Aorta (tissue), 5 donors: ENCODE measurements at regions not wholly inside any gene's neighbourhood (a gene's known extent, or its start where the extent isn't known, plus 50 kb on each side); places are given as distances from the start of the nearest gene placed in this dataset.

ENCODE experiments used
- ATAC-seq: fragments of 200-7000 bp; cut with Tn5 transposase; one replicate; pipeline ENCODE4 v1.9.1; 2022; ENCODE audit warnings: moderate library complexity; ENCODE audit not compliant: low FRiP score
- DNase-seq, 2 donors: peaks; one replicate each; pipeline ENCODE4 v3.0.0-alpha.2; 2020
- H3K27ac ChIP-seq, 2 donors: one replicate each; pipeline ENCODE4 v1.5.1; 2013; ENCODE audit warnings: low read length in 2 of 2, mild to moderate bottlenecking in 2 of 2, moderate library complexity in 2 of 2, control low read depth in 1 of 2, inconsistent platforms in 1 of 2, low read depth in 1 of 2
- H3K27me3 ChIP-seq, 2 donors: one replicate each; pipeline ENCODE4 v1.6.1; 2013; ENCODE audit warnings: control low read depth in 1 of 2, low read length in 1 of 2, mild to moderate bottlenecking in 1 of 2, moderate library complexity in 1 of 2; ENCODE audit not compliant: insufficient read depth in 2 of 2, control insufficient read depth in 1 of 2
- H3K36me3 ChIP-seq, 2 donors: one replicate each; pipeline ENCODE4 v1.6.1; 2013; ENCODE audit warnings: control low read depth in 1 of 2, low read length in 1 of 2, mild to moderate bottlenecking in 1 of 2; ENCODE audit not compliant: insufficient read depth in 2 of 2, control insufficient read depth in 1 of 2
- H3K4me1 ChIP-seq, 2 donors: one replicate each; pipeline ENCODE4 v1.6.1; 2013; ENCODE audit warnings: low read length in 2 of 2, control low read depth in 1 of 2, mild to moderate bottlenecking in 1 of 2, moderate library complexity in 1 of 2; ENCODE audit not compliant: insufficient read depth in 2 of 2, control insufficient read depth in 1 of 2
- H3K4me3 ChIP-seq, 2 donors: one replicate each; pipeline ENCODE4 v1.5.1; 2013; ENCODE audit warnings: low read length in 2 of 2, control low read depth in 1 of 2, mild to moderate bottlenecking in 1 of 2
- H3K9me3 ChIP-seq: one replicate; pipeline ENCODE4 v1.6.1; 2013; ENCODE audit warnings: mild to moderate bottlenecking, low read length; ENCODE audit not compliant: control insufficient read depth
- WGBS, 2 donors: extraction: QIAGEN DNeasy Blood & Tissue Kit; methylation state at CpG; one replicate each; pipeline ENCODE4 v1.1.7; 2013; 5-methylcytosine and 5-hydroxymethylcytosine counted together
- intact Hi-C, 2 donors: fragments of 100-400 bp; cut with DNase I; formaldehyde crosslinking; loops; one replicate each; pipeline versions ENCODE4 v1.14.2 to v1.15.0; 2022
- donor health status: healthy with polysubstance abuse.
- donor health status: Bipolar disorder and iron deficiency.
- donor health status: DM: no; HTN: no; CAD: no.
- donor health status: DM: no; HTN: no; CAD: no.
- donor health status: DM: yes; HTN: yes; CAD: no.

DNA sequence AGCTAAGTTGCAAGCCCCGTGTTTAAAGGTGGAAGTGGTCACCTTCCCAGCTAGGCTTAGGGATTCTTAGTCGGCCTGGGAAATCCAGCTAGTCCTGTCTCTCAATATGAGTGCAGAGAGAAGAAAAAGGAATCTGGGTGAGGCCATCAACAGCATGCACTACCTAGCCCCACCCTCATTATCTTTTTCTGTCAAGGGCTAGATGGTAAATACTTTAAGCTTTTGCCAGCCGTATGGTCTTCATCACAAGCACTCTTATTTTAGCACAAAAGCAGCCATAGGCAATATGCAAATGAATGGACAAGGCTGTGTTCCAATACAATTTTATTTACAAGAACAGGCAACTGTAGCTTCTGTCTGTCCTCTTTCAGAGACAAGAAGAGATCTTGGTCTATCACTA is 282.9 kb downstream of the ZNF674 start:
- DNase-seq (no peak), ATAC-seq (no peak)
- whole genome bisulfite sequencing, 2 donors, result 83 to 89% methylated on average over 3 of the region's 3 CpGs
- no peaks in the 10 kb centered on the region for H3K36me3 ChIP-seq
- H3K4me1 ChIP-seq, result no peaks in the 10 kb centered on the region
- intact Hi-C loops, result no loop called here
- no peak overlapping the region for H3K4me3 ChIP-seq
- H3K9me3 ChIP-seq, result no peaks in the 10 kb centered on the region
- no peaks in the 10 kb centered on the region for H3K27me3 ChIP-seq
- H3K27ac ChIP-seq, result no peak overlapping the region

DNA sequence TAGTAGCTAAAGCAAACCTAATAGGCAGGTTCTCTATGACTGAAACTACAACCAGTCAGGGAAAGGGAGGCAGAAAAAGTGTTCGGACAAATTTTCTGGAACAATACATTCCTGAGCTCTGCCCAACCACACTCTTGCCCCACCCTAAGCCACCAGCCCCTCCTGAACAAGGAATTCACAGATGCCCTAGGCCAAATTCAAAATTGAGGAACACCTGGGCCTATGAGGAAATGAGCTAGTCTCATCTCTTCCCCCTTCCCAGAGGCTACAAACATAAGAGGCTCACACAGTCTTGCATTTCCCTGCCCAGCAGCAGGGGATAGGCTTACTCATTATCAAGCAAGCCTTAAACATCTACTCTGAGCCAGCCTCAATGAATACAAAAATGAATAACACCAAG is 284.7 kb downstream of the ZNF674 start:
- no peaks in the 10 kb centered on the region for H3K9me3 ChIP-seq
- no peaks in the 10 kb centered on the region for H3K36me3 ChIP-seq
- intact Hi-C loops, result no loop called here
- H3K27ac ChIP-seq, result no peak overlapping the region
- DNase-seq (no peak), ATAC-seq (no peak)
- no peak overlapping the region for H3K4me3 ChIP-seq
- 58 to 61% methylated on average over 1 of the region's 1 CpG for WGBS, 2 donors
- H3K4me1 ChIP-seq, result no peaks in the 10 kb centered on the region
- H3K27me3 ChIP-seq, result no peaks in the 10 kb centered on the region

DNA sequence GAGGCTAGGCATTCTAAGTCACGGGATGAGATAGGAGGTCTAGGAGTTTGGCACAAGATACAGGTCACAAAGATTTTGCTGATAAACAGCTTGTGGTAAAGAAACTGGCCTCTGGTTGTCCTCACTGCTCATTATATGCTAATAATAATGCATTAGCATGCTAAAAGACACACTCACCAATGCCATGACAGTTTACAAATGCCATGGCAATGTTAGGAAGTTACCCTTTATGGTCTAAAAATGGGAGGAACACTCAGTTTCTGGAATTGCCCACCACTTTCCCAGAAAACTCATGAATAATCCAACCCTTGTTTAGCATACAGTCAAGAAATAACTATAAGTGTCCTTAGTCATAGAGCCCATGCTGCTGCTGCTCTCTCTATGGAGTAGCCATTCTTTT is 286.9 kb downstream of the ZNF674 start:
- DNase-seq, result no peak

DNA sequence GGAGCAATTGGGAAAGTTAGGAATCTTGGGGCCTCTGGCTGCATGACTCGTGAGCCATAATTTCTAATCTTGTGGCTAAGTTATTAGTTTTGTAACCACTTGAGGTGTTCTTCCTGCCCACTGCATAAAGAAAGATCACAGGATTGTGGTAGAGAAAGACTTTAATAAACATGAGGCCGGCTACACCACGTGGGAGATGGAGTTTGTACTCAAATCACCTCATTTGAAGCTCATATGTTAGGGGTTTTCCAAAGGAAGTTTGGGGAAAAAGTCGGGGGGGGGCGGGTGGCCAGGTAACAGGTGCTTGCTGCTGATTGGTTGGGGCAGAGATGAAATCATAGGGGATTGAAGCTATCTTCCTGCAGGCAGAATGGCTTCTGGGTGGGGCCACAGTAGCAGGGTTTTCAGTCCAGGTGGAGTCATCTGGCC is 287.8 kb downstream of the ZNF674 start:
- H3K9me3 ChIP-seq, result no peaks in the 10 kb centered on the region
- no peaks in the 10 kb centered on the region for H3K27me3 ChIP-seq
- DNase-seq (no peak), ATAC-seq (no peak)
- intact Hi-C loops, result no loop called here
- WGBS, 2 donors, result 78 to 96% methylated on average over 5 of the region's 5 CpGs
- H3K36me3 ChIP-seq, result no peaks in the 10 kb centered on the region
- no peak overlapping the region for H3K4me3 ChIP-seq
- H3K27ac ChIP-seq, result no peak overlapping the region
- H3K4me1 ChIP-seq, result no peaks in the 10 kb centered on the region

More for the DNA sequence above, 286.9 kb downstream of the ZNF674 start:
- no peaks in the 10 kb centered on the region for H3K36me3 ChIP-seq
- H3K9me3 ChIP-seq, result no peaks in the 10 kb centered on the region
- ATAC-seq, result no peak
- no peak overlapping the region for H3K4me3 ChIP-seq
- H3K4me1 ChIP-seq, result no peaks in the 10 kb centered on the region
- no peak overlapping the region for H3K27ac ChIP-seq
- 48 to 57% methylated on average over 1 of the region's 1 CpG for WGBS, 2 donors
- no peaks in the 10 kb centered on the region for H3K27me3 ChIP-seq
- intact Hi-C loops, result no loop called here

DNA sequence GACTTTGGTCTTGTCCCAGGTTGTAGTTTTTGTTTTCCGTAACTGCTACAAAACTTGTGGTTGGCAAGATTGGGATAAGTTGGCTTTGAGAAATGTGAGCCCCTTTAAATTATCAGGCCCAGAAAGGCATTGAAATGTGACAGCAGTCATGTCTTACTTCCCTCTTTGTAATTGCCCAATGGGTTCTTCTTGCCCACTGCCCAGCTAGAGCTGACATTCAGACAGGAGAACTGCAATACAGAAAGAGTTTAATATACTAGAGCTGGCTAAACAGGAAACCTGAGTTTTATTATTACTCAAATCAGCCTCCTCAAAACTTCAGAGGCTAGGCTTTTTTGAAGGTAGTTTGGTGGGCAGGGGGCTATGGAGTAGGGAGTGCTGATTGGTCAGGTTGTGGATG is 288.3 kb downstream of the ZNF674 start:
- Histone ChIP-seq H3K4me3 (no peak overlapping the region), H3K27me3 (no peaks in the 10 kb centered on the region), H3K4me1 (no peaks in the 10 kb centered on the region), H3K27ac (no peak overlapping the region), H3K36me3 (no peaks in the 10 kb centered on the region), H3K9me3 (no peaks in the 10 kb centered on the region)
- 96 to 100% methylated on average over 1 of the region's 1 CpG for whole genome bisulfite sequencing, 2 donors
- intact Hi-C loops, result no loop called here
- ATAC-seq (no peak), DNase-seq (no peak)

DNA sequence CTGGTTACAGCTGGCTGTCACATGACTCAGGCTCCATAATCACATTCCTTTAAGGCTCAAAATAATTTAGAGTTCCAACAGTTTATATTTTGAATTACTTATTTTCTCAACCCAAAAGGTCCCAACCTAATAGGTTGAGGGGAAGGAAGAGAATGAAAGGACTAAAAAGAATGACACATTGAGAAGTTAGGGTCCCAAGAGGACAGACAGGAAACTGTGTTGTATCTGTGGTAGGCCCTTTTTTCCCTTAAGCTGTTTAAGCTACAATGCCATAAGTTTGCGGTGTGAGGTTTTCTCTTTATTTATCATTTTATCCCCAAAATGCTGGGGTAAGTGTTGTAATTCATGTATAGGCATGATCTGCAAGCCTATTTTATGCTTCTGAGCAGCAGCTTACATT is 290.2 kb downstream of the ZNF674 start:
- intact Hi-C loops, result no loop called here
- Histone ChIP-seq H3K4me1 (no peaks in the 10 kb centered on the region), H3K9me3 (no peaks in the 10 kb centered on the region), H3K4me3 (no peak overlapping the region), H3K27me3 (no peaks in the 10 kb centered on the region), H3K36me3 (no peaks in the 10 kb centered on the region), H3K27ac (no peak overlapping the region)
- no peak for ATAC-seq
- no peak for DNase-seq
- WGBS, 2 donors, result 88 to 95% methylated on average over 1 of the region's 1 CpG

DNA sequence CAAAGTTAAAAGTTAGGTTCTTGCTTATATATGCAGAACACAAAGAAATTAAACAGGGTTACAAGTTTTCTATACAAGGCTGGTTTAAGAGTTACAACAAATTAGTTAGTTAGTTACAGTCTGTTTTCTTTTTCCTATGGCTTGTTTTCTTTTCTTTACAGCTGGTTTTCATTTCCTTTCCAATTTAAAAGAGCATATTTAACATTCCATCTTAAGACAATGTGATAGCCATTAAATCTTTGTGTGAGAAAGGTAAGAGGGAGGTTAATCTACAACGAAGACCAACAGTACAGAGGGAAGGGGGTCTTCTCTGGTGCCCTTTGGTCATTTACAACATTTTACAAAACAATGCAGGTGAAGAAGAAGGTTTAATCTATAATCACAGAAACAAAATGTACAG is 290.6 kb downstream of the ZNF674 start:
- WGBS, 2 donors, result 11 to 33% methylated on average over 1 of the region's 1 CpG
- Histone ChIP-seq H3K36me3 (no peaks in the 10 kb centered on the region), H3K27me3 (no peaks in the 10 kb centered on the region), H3K4me1 (no peaks in the 10 kb centered on the region), H3K9me3 (no peaks in the 10 kb centered on the region), H3K4me3 (no peak overlapping the region), H3K27ac (no peak overlapping the region)
- DNase-seq (no peak), ATAC-seq (no peak)
- intact Hi-C loops, result no loop called here

DNA sequence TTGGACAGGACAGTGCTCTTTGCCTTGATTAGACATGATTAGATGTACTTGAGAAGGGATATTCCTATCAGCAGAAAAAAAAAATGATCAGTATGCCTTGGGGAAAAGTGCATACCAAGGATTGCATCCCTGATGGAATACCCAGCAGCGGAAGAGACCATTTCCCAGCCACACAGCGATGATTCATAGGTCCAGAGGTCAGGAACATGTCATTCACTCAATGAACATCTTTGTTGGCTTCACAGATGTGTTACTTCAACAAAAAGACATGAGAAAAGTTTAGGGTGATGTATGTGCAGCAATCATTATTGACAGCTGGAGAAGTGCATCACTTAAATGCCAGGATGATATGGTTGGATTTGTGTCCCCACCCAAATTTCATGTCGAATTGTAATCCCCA is 293.5 kb downstream of the ZNF674 start:
- H3K9me3 ChIP-seq, result no peaks in the 10 kb centered on the region
- no peak for DNase-seq
- H3K27me3 ChIP-seq, result no peaks in the 10 kb centered on the region
- no peak for ATAC-seq
- H3K27ac ChIP-seq, result no peak overlapping the region
- H3K36me3 ChIP-seq, result no peaks in the 10 kb centered on the region
- H3K4me1 ChIP-seq, result no peaks in the 10 kb centered on the region
- intact Hi-C loops, result no loop called here
- no peak overlapping the region for H3K4me3 ChIP-seq
- 56 to 98% methylated on average over 3 of the region's 3 CpGs for WGBS, 2 donors

DNA sequence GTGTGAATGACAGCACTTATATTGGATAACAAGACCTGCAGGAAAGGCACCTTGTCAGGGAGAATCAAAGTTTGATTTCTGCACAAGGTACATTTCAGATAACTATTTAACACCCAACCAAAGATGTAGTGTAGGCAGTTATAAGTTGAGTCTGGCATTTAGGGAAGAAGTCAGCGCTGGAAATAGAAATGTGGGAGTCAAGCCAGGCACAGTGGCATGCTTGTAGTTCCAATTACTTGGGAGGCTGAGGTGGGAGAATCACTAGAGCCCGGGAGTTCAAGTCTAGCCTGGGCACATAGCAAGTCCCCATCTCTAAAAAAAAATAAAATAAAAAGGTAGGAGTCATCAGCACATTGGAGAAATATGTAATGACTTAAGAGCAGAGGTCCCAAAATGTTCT is 295.1 kb downstream of the ZNF674 start:
- Histone ChIP-seq H3K27ac (no peak overlapping the region), H3K4me1 (no peaks in the 10 kb centered on the region), H3K9me3 (no peaks in the 10 kb centered on the region), H3K36me3 (no peaks in the 10 kb centered on the region), H3K27me3 (no peaks in the 10 kb centered on the region), H3K4me3 (no peak overlapping the region)
- WGBS, 2 donors, result 28 to 34% methylated on average over 2 of the region's 2 CpGs
- no peak for DNase-seq
- intact Hi-C loops, result no loop called here
- ATAC-seq, result no peak
